ENCODE measurements at regions not wholly inside any gene's neighbourhood (a gene's known extent, or its start where the extent isn't known, plus 50 kb on each side); places are given as distances from the start of the nearest gene placed in this dataset.

DNA sequence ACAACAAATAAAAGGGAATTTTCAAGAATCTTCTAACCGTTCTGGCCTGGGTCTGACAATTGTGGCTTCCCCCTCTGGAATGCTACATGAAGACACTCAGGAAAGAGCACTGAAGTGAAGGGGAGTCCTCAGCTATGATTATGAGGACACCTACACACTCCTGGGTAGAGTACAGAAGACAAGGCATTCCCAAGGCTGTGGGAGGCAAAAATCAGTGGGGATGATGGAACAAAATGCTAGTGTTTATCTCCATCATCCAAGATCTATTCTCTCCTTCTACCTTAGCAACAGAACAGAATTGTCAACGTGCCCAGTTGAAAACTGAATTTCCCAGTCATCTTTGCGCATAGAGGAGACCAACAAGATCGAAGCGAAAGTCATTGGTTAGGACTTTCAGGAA, 130.1 kb upstream of the LARP1 start:
- TF ChIP-seq, protein P1, sequence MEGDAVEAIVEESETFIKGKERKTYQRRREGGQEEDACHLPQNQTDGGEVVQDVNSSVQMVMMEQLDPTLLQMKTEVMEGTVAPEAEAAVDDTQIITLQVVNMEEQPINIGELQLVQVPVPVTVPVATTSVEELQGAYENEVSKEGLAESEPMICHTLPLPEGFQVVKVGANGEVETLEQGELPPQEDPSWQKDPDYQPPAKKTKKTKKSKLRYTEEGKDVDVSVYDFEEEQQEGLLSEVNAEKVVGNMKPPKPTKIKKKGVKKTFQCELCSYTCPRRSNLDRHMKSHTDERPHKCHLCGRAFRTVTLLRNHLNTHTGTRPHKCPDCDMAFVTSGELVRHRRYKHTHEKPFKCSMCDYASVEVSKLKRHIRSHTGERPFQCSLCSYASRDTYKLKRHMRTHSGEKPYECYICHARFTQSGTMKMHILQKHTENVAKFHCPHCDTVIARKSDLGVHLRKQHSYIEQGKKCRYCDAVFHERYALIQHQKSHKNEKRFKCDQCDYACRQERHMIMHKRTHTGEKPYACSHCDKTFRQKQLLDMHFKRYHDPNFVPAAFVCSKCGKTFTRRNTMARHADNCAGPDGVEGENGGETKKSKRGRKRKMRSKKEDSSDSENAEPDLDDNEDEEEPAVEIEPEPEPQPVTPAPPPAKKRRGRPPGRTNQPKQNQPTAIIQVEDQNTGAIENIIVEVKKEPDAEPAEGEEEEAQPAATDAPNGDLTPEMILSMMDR (IDR thresholded peaks at IDR 0.05 in 2 of 3, conservative IDR thresholded peaks at IDR 0.05 in 1 of 3; ENCODE audit: borderline replicate concordance in 1 of 3, insufficient read depth in 1 of 3, low read depth in 2 of 3, low read length in 2 of 3) = no peak
- TF ChIP-seq ELF1 (IDR thresholded peaks at IDR 0.05; ENCODE audit: borderline replicate concordance, low read depth) (no peak), FOSL1 (IDR thresholded peaks at IDR 0.05; ENCODE audit: low read depth) (no peak)
